PC-9 (cell line): ENCODE measurements at regions not wholly inside any gene's neighbourhood (a gene's known extent, or its start where the extent isn't known, plus 50 kb on each side); places are given as distances from the start of the nearest gene placed in this dataset.

Experiments used
- BruUV-seq: library from RNA; stranded (reverse); fragments of 400-500 nt; replicated peaks from 2 replicates; lab custom pipeline; 2021; lab: Mats Ljungman, UMichigan
- CTCF ChIA-PET: fragments of 300-600 bp; sonication (Branson Sonifier 250); formaldehyde crosslinking; loops from one replicate; lab custom pipeline; 2022; ENCODE audit warnings: antibody characterized with exemption; lab: Charles Lee
- POLR2A ChIA-PET: fragments of 300-600 bp; sonication (Branson Sonifier 250); formaldehyde crosslinking; loops from one replicate; lab custom pipeline; 2022; ENCODE audit warnings: antibody characterized with exemption; ENCODE audit not compliant: unreplicated experiment; lab: Charles Lee
- DNase-seq, 2 experiments: peaks; one replicate each; pipeline versions ENCODE4 v3.0.0 to v3.0.0-alpha.2; 2015 to 2022; ENCODE audit warnings: mixed read lengths in 1 of 2
- H2AFZ ChIP-seq: fragments of 200-600 bp; sonication (generic); 2 replicates; pipeline ENCODE4 v1.8.1; 2017; ENCODE audit warnings: antibody characterized with exemption
- H3F3A ChIP-seq: fragments of 200-600 bp; sonication (generic); 2 replicates; pipeline ENCODE4 v1.8.1; 2017; ENCODE audit warnings: antibody characterized with exemption, mild to moderate bottlenecking, low read depth; ENCODE audit not compliant: insufficient read depth
- H3K27ac ChIP-seq: fragments of 200-600 bp; sonication (generic); 2 replicates; pipeline ENCODE4 v1.6.1; 2016; ENCODE audit warnings: mixed run types
- H3K27me3 ChIP-seq: fragments of 200-600 bp; sonication (generic); 2 replicates; pipeline ENCODE4 v1.6.1; 2016; ENCODE audit warnings: low read depth, mixed run types; ENCODE audit not compliant: insufficient read depth
- H3K36me3 ChIP-seq: fragments of 200-600 bp; sonication (generic); 2 replicates; pipeline ENCODE4 v1.6.1; 2016; ENCODE audit warnings: low read depth, mixed run types
- H3K4me1 ChIP-seq: fragments of 200-600 bp; sonication (generic); replicated peaks from 2 replicates; pipeline ENCODE4 v1.6.1; 2016; ENCODE audit warnings: mixed run types; ENCODE audit not compliant: insufficient read depth
- H3K4me2 ChIP-seq: fragments of 200-600 bp; sonication (generic); 2 replicates; pipeline ENCODE4 v1.6.1; 2017; ENCODE audit warnings: mixed run types
- H3K4me3 ChIP-seq: fragments of 200-600 bp; sonication (generic); 2 replicates; pipeline ENCODE4 v1.6.1; 2016; ENCODE audit warnings: mixed run types
- H3K79me2 ChIP-seq: fragments of 200-600 bp; sonication (generic); 2 replicates; pipeline ENCODE4 v1.6.1; 2017; ENCODE audit warnings: low read depth, mixed run types
- H3K9me2 ChIP-seq: fragments of 200-600 bp; sonication (generic); 2 replicates; pipeline ENCODE4 v1.8.1; 2017; ENCODE audit warnings: mild to moderate bottlenecking; ENCODE audit not compliant: insufficient read depth
- H3K9me3 ChIP-seq: fragments of 200-600 bp; sonication (generic); 2 replicates; pipeline ENCODE4 v1.8.1; 2016; ENCODE audit warnings: low read depth; ENCODE audit not compliant: insufficient read depth
- H4K20me1 ChIP-seq: fragments of 200-600 bp; sonication (generic); 2 replicates; pipeline ENCODE4 v1.8.1; 2017; ENCODE audit not compliant: insufficient read depth
- EZH2 ChIP-seq: fragments of 200-600 bp; sonication (generic); IDR thresholded peaks from 2 replicates; pipeline ENCODE4 v1.8.0; 2017; ENCODE audit warnings: antibody characterized with exemption, low read depth
- intact Hi-C: fragments of 100-400 bp; cut with micrococcal nuclease; formaldehyde crosslinking; loops from one replicate; pipeline ENCODE4 v1.10.0; 2022; ENCODE audit not compliant: unreplicated experiment
- TF ChIP-seq, protein P1 (sequence below): fragments of 200-600 bp; sonication (generic); conservative IDR thresholded peaks from 2 replicates; pipeline ENCODE4 v1.6.1; 2017; ENCODE audit warnings: mixed run types, antibody characterized with exemption, mild to moderate bottlenecking, moderate library complexity

DNA sequence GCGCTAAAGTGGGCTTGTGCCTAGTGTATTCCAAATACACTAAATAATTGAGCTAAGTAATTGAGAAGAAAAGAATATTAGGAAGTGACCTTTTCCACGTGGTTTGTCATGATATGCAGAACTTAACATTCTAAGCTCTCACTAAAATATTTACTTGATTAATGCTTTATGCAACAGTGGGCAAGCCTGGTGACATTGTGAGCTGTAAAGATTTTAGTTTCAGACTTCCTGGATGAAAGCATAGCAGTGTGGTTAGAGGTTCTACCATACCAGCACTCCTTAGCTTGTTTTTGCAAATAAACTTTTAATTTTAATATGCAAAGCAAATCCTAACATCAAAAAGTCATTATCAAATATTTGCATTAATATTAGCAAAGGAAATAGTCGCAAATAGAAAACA lies 1065.1 kb upstream of the SPRY2 start:
- POLR2A ChIA-PET: interaction anchor here (0.7 kb wide), 1 partner anchor 10 kb away, joined by 8 read pairs; no protein-coding TSS in a partner anchor
- intact Hi-C loops: no loop called here

DNA sequence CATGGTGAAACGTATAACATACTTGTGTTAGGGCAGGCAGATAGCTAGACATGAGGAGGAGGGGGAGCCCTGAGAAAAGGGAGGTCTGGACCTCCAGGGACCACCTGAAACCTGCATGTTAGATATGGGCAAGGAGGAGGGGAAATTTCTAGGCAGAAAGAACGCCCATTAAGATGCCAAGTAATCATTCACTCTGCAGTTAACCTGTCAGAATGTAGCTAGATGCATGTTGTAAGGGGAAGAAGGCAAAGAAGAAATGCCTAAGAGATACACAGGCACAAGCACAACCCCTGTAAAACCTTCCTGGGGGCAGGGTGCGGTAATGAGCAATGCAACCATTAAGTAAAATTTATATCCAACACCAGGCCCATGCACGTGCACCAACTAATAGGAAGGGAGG lies 1055.3 kb upstream of the SPRY2 start:
- intact Hi-C loops: no loop called here
- no peaks in the 10 kb centered on the region for H3F3A ChIP-seq
- no peak for TF ChIP-seq EZH2
- TF ChIP-seq, protein P1, sequence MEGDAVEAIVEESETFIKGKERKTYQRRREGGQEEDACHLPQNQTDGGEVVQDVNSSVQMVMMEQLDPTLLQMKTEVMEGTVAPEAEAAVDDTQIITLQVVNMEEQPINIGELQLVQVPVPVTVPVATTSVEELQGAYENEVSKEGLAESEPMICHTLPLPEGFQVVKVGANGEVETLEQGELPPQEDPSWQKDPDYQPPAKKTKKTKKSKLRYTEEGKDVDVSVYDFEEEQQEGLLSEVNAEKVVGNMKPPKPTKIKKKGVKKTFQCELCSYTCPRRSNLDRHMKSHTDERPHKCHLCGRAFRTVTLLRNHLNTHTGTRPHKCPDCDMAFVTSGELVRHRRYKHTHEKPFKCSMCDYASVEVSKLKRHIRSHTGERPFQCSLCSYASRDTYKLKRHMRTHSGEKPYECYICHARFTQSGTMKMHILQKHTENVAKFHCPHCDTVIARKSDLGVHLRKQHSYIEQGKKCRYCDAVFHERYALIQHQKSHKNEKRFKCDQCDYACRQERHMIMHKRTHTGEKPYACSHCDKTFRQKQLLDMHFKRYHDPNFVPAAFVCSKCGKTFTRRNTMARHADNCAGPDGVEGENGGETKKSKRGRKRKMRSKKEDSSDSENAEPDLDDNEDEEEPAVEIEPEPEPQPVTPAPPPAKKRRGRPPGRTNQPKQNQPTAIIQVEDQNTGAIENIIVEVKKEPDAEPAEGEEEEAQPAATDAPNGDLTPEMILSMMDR: no peak
- no TSS peak for BruUV-seq
- no peaks in the 10 kb centered on the region for H4K20me1 ChIP-seq
- DNase-seq: no peak
- no peaks in the 10 kb centered on the region for H3K79me2 ChIP-seq
- no peak overlapping the region for H3K4me3 ChIP-seq
- no peaks in the 10 kb centered on the region; the same call in 1 of the 2 replicates for H3K9me2 ChIP-seq
- H3K27ac ChIP-seq: no peak overlapping the region
- no peaks in the 10 kb centered on the region for H3K27me3 ChIP-seq
- H3K36me3 ChIP-seq: no peaks in the 10 kb centered on the region
- POLR2A ChIA-PET: interaction anchor here (0.6 kb wide), 1 partner anchor 10 kb away, joined by 8 read pairs; no protein-coding TSS in a partner anchor
- CTCF ChIA-PET: no interaction called here
- no peak overlapping the region for H2AFZ ChIP-seq
- H3K9me3 ChIP-seq: no peaks in the 10 kb centered on the region
- no peak overlapping the region for H3K4me2 ChIP-seq
- no peaks in the 10 kb centered on the region for H3K4me1 ChIP-seq

More for the DNA sequence above, 1065.1 kb upstream of the SPRY2 start:
- H3K4me1 ChIP-seq: no peaks in the 10 kb centered on the region
- BruUV-seq: no TSS peak
- H3K9me2 ChIP-seq: no peaks in the 10 kb centered on the region
- CTCF ChIA-PET: no interaction called here
- H3K4me3 ChIP-seq: no peak overlapping the region
- H3F3A ChIP-seq: no peaks in the 10 kb centered on the region
- DNase-seq: no peak
- no peaks in the 10 kb centered on the region for H4K20me1 ChIP-seq
- TF ChIP-seq, protein P1: no peak
- no peak for TF ChIP-seq EZH2
- no peak overlapping the region for H3K4me2 ChIP-seq
- no peaks in the 10 kb centered on the region for H3K9me3 ChIP-seq
- no peaks in the 10 kb centered on the region for H3K27me3 ChIP-seq
- H3K79me2 ChIP-seq: no peaks in the 10 kb centered on the region
- no peak overlapping the region for H2AFZ ChIP-seq
- no peak overlapping the region for H3K27ac ChIP-seq
- no peaks in the 10 kb centered on the region for H3K36me3 ChIP-seq

DNA sequence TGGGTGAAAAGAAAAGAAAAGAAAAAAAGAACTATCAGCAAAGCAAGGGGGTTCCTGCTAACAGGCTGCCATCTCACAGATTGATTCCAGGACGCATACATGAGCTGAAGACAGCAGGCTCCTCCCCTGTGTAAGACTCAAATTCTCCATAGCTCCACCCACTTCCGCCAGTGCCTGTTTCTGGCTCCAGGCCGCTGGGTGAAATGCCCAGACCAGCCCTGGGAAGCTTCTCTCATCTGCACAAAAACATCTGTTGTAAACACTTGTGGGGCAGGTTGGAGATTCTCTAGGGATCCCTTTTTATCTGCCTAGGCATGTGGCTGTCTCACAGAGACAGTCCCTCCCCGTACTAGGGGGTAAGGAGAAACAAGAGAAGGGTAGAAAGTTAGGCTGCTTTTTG lies 1054.4 kb upstream of the SPRY2 start:
- H3K4me2 ChIP-seq: no peak overlapping the region
- intact Hi-C loops: no loop called here
- H3K4me3 ChIP-seq: no peak overlapping the region

More for the DNA sequence above, 1054.4 kb upstream of the SPRY2 start:
- no peaks in the 10 kb centered on the region; the same call in 1 of the 2 replicates for H3K9me2 ChIP-seq
- H3K27ac ChIP-seq: no peak overlapping the region
- no peaks in the 10 kb centered on the region for H4K20me1 ChIP-seq
- H3F3A ChIP-seq: no peaks in the 10 kb centered on the region
- ChIA-PET CTCF (no interaction called here), POLR2A (no interaction called here)
- H2AFZ ChIP-seq: no peak overlapping the region
- H3K9me3 ChIP-seq: no peaks in the 10 kb centered on the region
- DNase-seq: no peak
- no peaks in the 10 kb centered on the region for H3K27me3 ChIP-seq
- H3K36me3 ChIP-seq: no peaks in the 10 kb centered on the region
- no peaks in the 10 kb centered on the region for H3K79me2 ChIP-seq
- no TSS peak for BruUV-seq
- H3K4me1 ChIP-seq: no peaks in the 10 kb centered on the region
- no peak for TF ChIP-seq EZH2
- TF ChIP-seq, protein P1: no peak
